Parathyroid adenoma (tissue), 2 donors: ENCODE measurements at regions not wholly inside any gene's neighbourhood (a gene's known extent, or its start where the extent isn't known, plus 50 kb on each side); places are given as distances from the start of the nearest gene placed in this dataset.

Experiments
- H2AFZ ChIP-seq: fragments of 300-600 bp; sonication (generic); one replicate; pipeline ENCODE4 v1.7.0; 2017; ENCODE audit warnings: antibody characterized with exemption, mild to moderate bottlenecking
- H3K27ac ChIP-seq: fragments of 300-600 bp; sonication (generic); one replicate; pipeline ENCODE4 v1.7.0; 2017
- H3K27me3 ChIP-seq: fragments of 300-600 bp; sonication (generic); one replicate; pipeline ENCODE4 v1.7.0; 2017; ENCODE audit warnings: low read length; ENCODE audit not compliant: control insufficient read depth, insufficient read depth
- H3K36me3 ChIP-seq: fragments of 300-600 bp; sonication (generic); one replicate; pipeline ENCODE4 v1.7.0; 2017; ENCODE audit warnings: low read length; ENCODE audit not compliant: control insufficient read depth, insufficient read depth
- H3K4me1 ChIP-seq: fragments of 300-600 bp; sonication (generic); one replicate; pipeline ENCODE4 v1.7.0; 2017; ENCODE audit warnings: control low read depth
- H3K4me2 ChIP-seq: fragments of 300-600 bp; sonication (generic); one replicate; pipeline ENCODE4 v1.7.0; 2017; ENCODE audit warnings: low read length
- H3K4me3 ChIP-seq: fragments of 300-600 bp; sonication (generic); one replicate; pipeline ENCODE4 v1.7.0; 2017; ENCODE audit warnings: low read depth, low read length
- H3K79me2 ChIP-seq: fragments of 300-600 bp; sonication (generic); one replicate; pipeline ENCODE4 v1.7.0; 2017; ENCODE audit warnings: control low read depth
- H3K9ac ChIP-seq: fragments of 300-600 bp; sonication (generic); one replicate; pipeline ENCODE4 v1.7.0; 2017; ENCODE audit warnings: mild to moderate bottlenecking
- H3K9me3 ChIP-seq: fragments of 300-600 bp; sonication (generic); one replicate; pipeline ENCODE4 v1.7.0; 2017; ENCODE audit warnings: low read length; ENCODE audit not compliant: control insufficient read depth
- CTCF ChIP-seq: fragments of 300-600 bp; sonication (generic); IDR thresholded peaks from one replicate; pipeline ENCODE4 v1.7.0; 2017; ENCODE audit warnings: antibody characterized with exemption, mild to moderate bottlenecking
- donor health status: primary hyperparathyroidism.

GRCh38 chr21:38037416-38037815 lies 121.2 kb upstream of the KCNJ6 start:
- no peaks in the 10 kb centered on the region for H3K4me1 ChIP-seq
- H3K27ac ChIP-seq = no peak overlapping the region
- no peak overlapping the region for H3K4me2 ChIP-seq
- no peak for TF ChIP-seq CTCF
- H3K36me3 ChIP-seq = no peaks in the 10 kb centered on the region
- no peak overlapping the region for H3K4me3 ChIP-seq
- H3K27me3 ChIP-seq = no peaks in the 10 kb centered on the region
- H3K9me3 ChIP-seq = no peaks in the 10 kb centered on the region
- no peak overlapping the region for H2AFZ ChIP-seq
- no peaks in the 10 kb centered on the region for H3K79me2 ChIP-seq
- H3K9ac ChIP-seq = no peak overlapping the region

DNA sequence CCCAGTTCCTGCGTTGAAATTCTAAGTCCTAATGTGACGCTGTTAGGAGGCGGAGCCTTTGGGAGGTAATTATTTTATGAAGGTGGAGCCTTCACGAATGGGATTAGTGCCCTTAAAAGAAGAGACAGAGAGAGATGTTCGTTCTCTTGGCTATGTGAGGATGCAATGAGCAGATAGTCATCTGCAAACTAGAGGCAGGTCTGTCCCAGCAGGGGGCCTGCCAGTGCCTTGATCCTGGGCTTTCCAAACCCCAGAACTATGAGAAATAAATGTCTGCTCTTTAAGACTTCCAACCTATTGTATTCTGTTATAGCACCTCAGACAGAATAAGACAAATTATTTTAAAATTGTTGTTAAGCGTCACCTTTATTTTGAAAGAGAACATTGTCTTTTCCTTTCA lies 123.1 kb upstream of the KCNJ6 start:
- H3K27me3 ChIP-seq = no peaks in the 10 kb centered on the region
- H3K9me3 ChIP-seq = no peaks in the 10 kb centered on the region
- no peak for TF ChIP-seq CTCF
- no peaks in the 10 kb centered on the region for H3K79me2 ChIP-seq
- no peak overlapping the region for H3K4me2 ChIP-seq
- no peaks in the 10 kb centered on the region for H3K4me1 ChIP-seq
- H3K27ac ChIP-seq = no peak overlapping the region
- no peaks in the 10 kb centered on the region for H3K36me3 ChIP-seq
- H3K4me3 ChIP-seq = no peak overlapping the region
- no peak overlapping the region for H3K9ac ChIP-seq
- no peak overlapping the region for H2AFZ ChIP-seq

DNA sequence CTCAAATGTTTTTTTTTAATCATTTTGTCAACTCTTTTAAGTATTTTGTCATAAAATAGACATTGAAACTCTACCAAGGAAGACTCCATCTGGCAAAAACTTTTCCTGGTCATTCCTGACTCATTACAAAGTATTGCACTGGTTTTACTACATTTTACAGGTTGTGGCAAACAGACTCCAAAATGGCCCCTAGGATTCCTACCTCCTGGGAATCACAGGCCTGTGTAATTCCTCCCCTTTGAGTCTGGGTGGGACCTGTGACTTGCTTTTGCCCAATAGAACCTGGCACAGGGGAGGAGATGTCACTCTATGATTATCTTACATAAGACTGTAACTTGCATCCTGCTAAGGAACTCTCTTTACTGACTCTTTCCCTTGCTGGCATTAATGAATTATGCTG lies 123.6 kb upstream of the KCNJ6 start:
- Histone ChIP-seq H2AFZ (no peak overlapping the region), H3K9me3 (no peaks in the 10 kb centered on the region), H3K4me2 (no peak overlapping the region), H3K9ac (no peak overlapping the region), H3K4me1 (no peaks in the 10 kb centered on the region), H3K4me3 (no peak overlapping the region), H3K27ac (no peak overlapping the region), H3K27me3 (no peaks in the 10 kb centered on the region), H3K36me3 (no peaks in the 10 kb centered on the region), H3K79me2 (no peaks in the 10 kb centered on the region)
- no peak for TF ChIP-seq CTCF

- H3K4me2 ChIP-seq = no peak overlapping the region
- no peak overlapping the region for H3K9ac ChIP-seq
- H3K4me1 ChIP-seq = no peaks in the 10 kb centered on the region
- no peak for TF ChIP-seq CTCF
- no peak overlapping the region for H3K4me3 ChIP-seq
- no peaks in the 10 kb centered on the region for H3K27me3 ChIP-seq
- no peak overlapping the region for H2AFZ ChIP-seq
- H3K36me3 ChIP-seq = no peaks in the 10 kb centered on the region
- no peaks in the 10 kb centered on the region for H3K9me3 ChIP-seq
- H3K27ac ChIP-seq = no peak overlapping the region
- no peaks in the 10 kb centered on the region for H3K79me2 ChIP-seq
Measured at GRCh38 chr21:38041493-38041892, 125.2 kb upstream of the KCNJ6 start.

GRCh38 chr21:38042246-38042645 lies 126.0 kb upstream of the KCNJ6 start:
- Histone ChIP-seq H3K36me3 (no peaks in the 10 kb centered on the region), H3K4me3 (no peak overlapping the region), H3K4me1 (no peaks in the 10 kb centered on the region), H3K79me2 (no peaks in the 10 kb centered on the region), H2AFZ (no peak overlapping the region), H3K9me3 (no peaks in the 10 kb centered on the region), H3K4me2 (no peak overlapping the region), H3K27me3 (no peaks in the 10 kb centered on the region), H3K9ac (no peak overlapping the region), H3K27ac (no peak overlapping the region)
- TF ChIP-seq CTCF = no peak
